H9 (cell line): ENCODE measurements at regions not wholly inside any gene's neighbourhood (a gene's known extent, or its start where the extent isn't known, plus 50 kb on each side); places are given as distances from the start of the nearest gene placed in this dataset.
A peak's percentile ranks its signal among the peaks of the same experiment; 100 is the strongest.

Source experiments
- DNase-seq: peaks from one replicate; pipeline ENCODE4 v3.0.0-alpha.2; 2017
- H2AFZ ChIP-seq: one replicate; pipeline ENCODE4 v1.6.1; 2013; ENCODE audit warnings: mild to moderate bottlenecking, low read length, control low read depth, moderate library complexity
- H2AK5ac ChIP-seq: 2 replicates; pipeline ENCODE4 v1.6.1; 2013; ENCODE audit warnings: low read length, control low read depth, mixed read lengths; ENCODE audit not compliant: insufficient read length
- H2BK120ac ChIP-seq: one replicate; pipeline ENCODE4 v1.6.1; 2013; ENCODE audit warnings: low read depth, mild to moderate bottlenecking, low read length, control low read depth, inconsistent platforms; ENCODE audit not compliant: poor library complexity, severe bottlenecking
- H2BK12ac ChIP-seq: 2 replicates; pipeline ENCODE4 v1.6.1; 2013; ENCODE audit warnings: low read length, control low read depth, mixed read lengths, low read depth; ENCODE audit not compliant: insufficient read length
- H2BK15ac ChIP-seq: 2 replicates; pipeline ENCODE4 v1.6.1; 2013; ENCODE audit warnings: low read depth, low read length, control low read depth
- H2BK20ac ChIP-seq: one replicate; pipeline ENCODE4 v1.6.1; 2013; ENCODE audit warnings: low read depth, mild to moderate bottlenecking, low read length, control low read depth, inconsistent platforms; ENCODE audit not compliant: poor library complexity, severe bottlenecking
- H2BK5ac ChIP-seq: 2 replicates; pipeline ENCODE4 v1.6.1; 2013; ENCODE audit warnings: low read length, control low read depth, mixed read lengths; ENCODE audit not compliant: insufficient read length
- H3K14ac ChIP-seq: 2 replicates; pipeline ENCODE4 v1.6.1; 2013; ENCODE audit warnings: low read length, control low read depth; ENCODE audit not compliant: insufficient read depth
- H3K18ac ChIP-seq: 2 replicates; pipeline ENCODE4 v1.6.1; 2013; ENCODE audit warnings: low read depth, mild to moderate bottlenecking, mixed read lengths, low read length, control low read depth; ENCODE audit not compliant: insufficient read length
- H3K23ac ChIP-seq: 2 replicates; pipeline ENCODE4 v1.6.1; 2013; ENCODE audit warnings: low read length, control low read depth, mixed read lengths, low read depth; ENCODE audit not compliant: insufficient read length
- H3K23me2 ChIP-seq: 2 replicates; pipeline ENCODE4 v1.6.1; 2013; ENCODE audit warnings: low read depth, mild to moderate bottlenecking, mixed read lengths, low read length, control low read depth; ENCODE audit not compliant: insufficient read length, poor library complexity, severe bottlenecking
- H3K27ac ChIP-seq: 2 replicates; pipeline ENCODE4 v1.5.1; 2013; ENCODE audit warnings: low read length, control low read depth, mixed read lengths, low read depth; ENCODE audit not compliant: insufficient read length
- H3K27me3 ChIP-seq: 2 replicates; pipeline ENCODE4 v1.6.1; 2013; ENCODE audit warnings: low read length, control low read depth, inconsistent platforms; ENCODE audit not compliant: insufficient read depth
- H3K4ac ChIP-seq: 2 replicates; pipeline ENCODE4 v1.6.1; 2013; ENCODE audit warnings: low read depth, mild to moderate bottlenecking, control low read depth, inconsistent platforms, low read length, moderate library complexity
- H3K4me1 ChIP-seq: 2 replicates; pipeline ENCODE4 v1.6.1; 2013; ENCODE audit warnings: low read length, control low read depth, inconsistent platforms; ENCODE audit not compliant: insufficient read depth
- H3K4me2 ChIP-seq: 2 replicates; pipeline ENCODE4 v1.6.1; 2013; ENCODE audit warnings: low read length, control low read depth, mixed read lengths; ENCODE audit not compliant: insufficient read length, insufficient read depth
- H3K56ac ChIP-seq: 2 replicates; pipeline ENCODE4 v1.6.1; 2013; ENCODE audit warnings: low read depth, mild to moderate bottlenecking, mixed read lengths, low read length, control low read depth; ENCODE audit not compliant: insufficient read length
- H3K79me1 ChIP-seq: 2 replicates; pipeline ENCODE4 v1.6.1; 2013; ENCODE audit warnings: low read depth, mild to moderate bottlenecking, moderate library complexity, low read length, control low read depth, inconsistent platforms; ENCODE audit not compliant: insufficient read depth, poor library complexity, severe bottlenecking
- H3K79me2 ChIP-seq: 2 replicates; pipeline ENCODE4 v1.6.1; 2013; ENCODE audit warnings: low read length, control low read depth, inconsistent platforms; ENCODE audit not compliant: insufficient read depth
- H3K9ac ChIP-seq: 2 replicates; pipeline ENCODE4 v1.6.1; 2013; ENCODE audit warnings: low read length, control low read depth, mixed read lengths; ENCODE audit not compliant: insufficient read length; ENCODE audit errors: extremely low read depth
- H3K9me3 ChIP-seq: one replicate; pipeline ENCODE4 v1.6.1; 2013; ENCODE audit warnings: low read depth, low read length, inconsistent platforms; ENCODE audit not compliant: control insufficient read depth
- H3T11ph ChIP-seq: one replicate; pipeline ENCODE4 v1.6.1; 2013; ENCODE audit warnings: mild to moderate bottlenecking, low read length, control low read depth, inconsistent platforms
- H4K20me1 ChIP-seq: one replicate; pipeline ENCODE4 v1.6.1; 2013; ENCODE audit not compliant: control insufficient read depth, insufficient read length, insufficient read depth
- H4K5ac ChIP-seq: 2 replicates; pipeline ENCODE4 v1.6.1; 2013; ENCODE audit warnings: low read depth, mild to moderate bottlenecking, mixed read lengths, low read length, control low read depth; ENCODE audit not compliant: insufficient read length
- H4K8ac ChIP-seq: replicated peaks from 2 replicates; pipeline ENCODE4 v1.6.1; 2013; ENCODE audit warnings: low read length, control low read depth, mixed read lengths, low read depth; ENCODE audit not compliant: insufficient read length
- H4K91ac ChIP-seq: 2 replicates; pipeline ENCODE4 v1.6.1; 2013; ENCODE audit warnings: low read depth, mild to moderate bottlenecking, moderate library complexity, mixed read lengths, low read length, control low read depth; ENCODE audit not compliant: insufficient read length
- H3K27ac Mint-ChIP-seq, 3 experiments: 2 replicates in 2 of 3; 3 replicates in 1 of 3; pipeline ENCODE4 v1.8.0; 2020 to 2021; ENCODE audit warnings: mixed read lengths in 3 of 3, mild to moderate bottlenecking in 1 of 3, moderate library complexity in 1 of 3
- H3K27me3 Mint-ChIP-seq: 2 replicates; pipeline ENCODE4 v1.8.0; 2021; ENCODE audit warnings: low read depth, mild to moderate bottlenecking, moderate library complexity, mixed read lengths
- H3K36me3 Mint-ChIP-seq, 3 experiments: 2 replicates in 2 of 3; 3 replicates in 1 of 3; pipeline ENCODE4 v1.8.0; 2020 to 2021; ENCODE audit warnings: low read depth in 3 of 3, mixed read lengths in 3 of 3; ENCODE audit not compliant: insufficient read depth in 1 of 3
- H3K4me1 Mint-ChIP-seq, 2 experiments: 2 replicates each; pipeline ENCODE4 v1.8.0; 2020; ENCODE audit warnings: mixed read lengths in 2 of 2
- H3K4me3 Mint-ChIP-seq, 2 experiments: 2 replicates in 1 of 2; 3 replicates in 1 of 2; pipeline ENCODE4 v1.8.0; 2020 to 2021; ENCODE audit warnings: mild to moderate bottlenecking in 2 of 2, mixed read lengths in 2 of 2, moderate library complexity in 1 of 2
- H3K9me3 Mint-ChIP-seq, 2 experiments: 2 replicates in 1 of 2; 3 replicates in 1 of 2; pipeline ENCODE4 v1.8.0; 2020; ENCODE audit warnings: mild to moderate bottlenecking in 2 of 2, mixed read lengths in 2 of 2, moderate library complexity in 1 of 2
- CTCF ChIP-seq: fragments of 200-600 bp; sonication (generic); conservative IDR thresholded peaks from 3 replicates; pipeline ENCODE4 v1.8.0; 2021; ENCODE audit warnings: antibody characterized with exemption, mild to moderate bottlenecking
- WGBS: extraction: QIAGEN DNeasy Blood & Tissue Kit; methylation state at CpG from one replicate; pipeline ENCODE4 v1.1.7; 2013; ENCODE audit warnings: missing lambda C conversion rate, low lambda C conversion rate, mixed read lengths; ENCODE audit not compliant: insufficient read length; ENCODE audit errors: extremely low coverage; 5-methylcytosine and 5-hydroxymethylcytosine counted together

- H3K27me3 ChIP-seq, result no peaks in the 10 kb centered on the region
- H3K79me2 ChIP-seq, result no peaks in the 10 kb centered on the region
- H4K20me1 ChIP-seq, result no peaks in the 10 kb centered on the region
- H4K8ac ChIP-seq, result no peak overlapping the region
- Mint-ChIP-seq H3K4me1 (peaks cover 0 to 9% of the 10 kb centered on the region in 2 experiments; a peak in 2 of 4 replicates), H3K27me3 (no peaks in the 10 kb centered on the region; the same call in 1 of the 2 replicates), H3K36me3 (no peaks in the 10 kb centered on the region), H3K9me3 (no peaks in the 10 kb centered on the region), H3K4me3 (no peak overlapping the region), H3K27ac (peak overlapping the region in 1 of 3 experiments; percentile 54; a peak in 1 of 7 replicates)
- no peak overlapping the region for H2AK5ac ChIP-seq
- H3K79me1 ChIP-seq, result no peaks in the 10 kb centered on the region
- no peak overlapping the region for H2BK5ac ChIP-seq
- H2AFZ ChIP-seq, result no peak overlapping the region
- H2BK20ac ChIP-seq, result no peak overlapping the region
- WGBS, result no CpG with 5 or more reads among the region's 1 CpG
- H3K9ac ChIP-seq, result no peak overlapping the region
- H3K23me2 ChIP-seq, result no peaks in the 10 kb centered on the region
- no peak overlapping the region for H3T11ph ChIP-seq
- no peak for DNase-seq
- no peak overlapping the region for H3K56ac ChIP-seq
- no peak overlapping the region for H3K4me2 ChIP-seq
- TF ChIP-seq CTCF, result no peak
- peaks cover 2% of the 10 kb centered on the region; the same call in 1 of the 2 replicates for H3K4me1 ChIP-seq
- no peak overlapping the region for H2BK12ac ChIP-seq
- H4K91ac ChIP-seq, result no peak overlapping the region
- H3K14ac ChIP-seq, result no peak overlapping the region
- no peak overlapping the region for H3K18ac ChIP-seq
- H3K23ac ChIP-seq, result no peak overlapping the region
- H4K5ac ChIP-seq, result no peak overlapping the region
- H2BK15ac ChIP-seq, result no peak overlapping the region
- no peak overlapping the region for H2BK120ac ChIP-seq
- no peaks in the 10 kb centered on the region for H3K9me3 ChIP-seq
- no peak overlapping the region for H3K4ac ChIP-seq
- H3K27ac ChIP-seq, result no peak overlapping the region
These were observed 96.7 kb downstream of the KBTBD8 start for GRCh38 chr3:67094774-67095173.
